HepG2 (cell line): ENCODE measurements at regions not wholly inside any gene's neighbourhood (a gene's known extent, or its start where the extent isn't known, plus 50 kb on each side); places are given as distances from the start of the nearest gene placed in this dataset.

Source experiments
- ATAC-seq: fragments of 200-7000 bp; cut with Tn5 transposase; 3 replicates; pipeline ENCODE4 v1.9.1; 2020; ENCODE audit warnings: mild to moderate bottlenecking, moderate library complexity
- BruUV-seq: library from RNA; stranded (reverse); fragments of 400-500 nt; replicated peaks from 2 replicates; lab custom pipeline; 2021; lab: Mats Ljungman, UMichigan
- CTCF ChIA-PET: fragments of 300-600 bp; formaldehyde crosslinking; extraction: SDS; loops from one replicate; lab custom pipeline; 2021; ENCODE audit warnings: low total read pairs, inconsistent platforms, low intra/inter-chr PET ratio; lab: Yijun Ruan, JAX
- POLR2A ChIA-PET: fragments of 350-600 bp; sonication (Branson Sonifier 250); formaldehyde crosslinking; loops from one replicate; lab custom pipeline; 2020; ENCODE audit warnings: antibody characterized with exemption, inconsistent platforms; lab: Yijun Ruan, JAX
- DNase-seq: peaks from one replicate; pipeline ENCODE4 v3.0.0-alpha.2; 2015; ENCODE audit warnings: low spot score
- FAIRE-seq: peaks from 3 replicates; lab custom pipeline; 2011; peaks lifted over from hg19 to GRCh38; lab: Jason Lieb, UNC
- H2AFZ ChIP-seq: one replicate; pipeline ENCODE4 v1.6.1; 2011; ENCODE audit warnings: low read length, inconsistent platforms
- H3K27ac ChIP-seq: fragments of 300-600 bp; 3 replicates; pipeline ENCODE4 v1.8.0; 2011; ENCODE audit warnings: mixed run types, mild to moderate bottlenecking, mixed read lengths, low read length, inconsistent platforms; ENCODE audit not compliant: insufficient read depth; ENCODE audit errors: extremely low read length
- H3K27me3 ChIP-seq, 2 experiments: fragments of 200-600 bp in 1 of 2; 2 replicates in 1 of 2; 3 replicates in 1 of 2; pipeline versions ENCODE4 v1.6.0 to v1.8.0; 2011; ENCODE audit warnings: low read length in 2 of 2, mild to moderate bottlenecking in 2 of 2, moderate library complexity in 2 of 2, inconsistent platforms in 1 of 2; ENCODE audit not compliant: insufficient read depth in 2 of 2, control insufficient read depth in 1 of 2
- H3K36me3 ChIP-seq, 2 experiments: fragments of 200-600 bp in 1 of 2; replicated peaks in 1 of 2; 2 replicates in 1 of 2; 3 replicates in 1 of 2; pipeline versions ENCODE4 v1.5.1 to v1.8.0; 2011; ENCODE audit warnings: low read length in 2 of 2, inconsistent platforms in 1 of 2; ENCODE audit not compliant: insufficient read depth in 2 of 2, control insufficient read depth in 1 of 2
- H3K4me1 ChIP-seq: 2 replicates; pipeline ENCODE4 v1.5.1; 2012; ENCODE audit warnings: low read length, inconsistent platforms; ENCODE audit not compliant: insufficient read depth
- H3K4me2 ChIP-seq: 2 replicates; pipeline ENCODE4 v1.6.0; 2011; ENCODE audit warnings: low read depth, low read length, inconsistent platforms
- H3K4me3 ChIP-seq, 3 experiments: fragments of 200-600 bp in 1 of 3; sonication (generic), shearing (Covaris generic) in 1 of 3; replicated peaks in 1 of 3; 2 replicates each; pipeline ENCODE4 v1.5.1; 2011 to 2016; ENCODE audit warnings: low read length in 3 of 3, inconsistent platforms in 2 of 3, low read depth in 2 of 3, mild to moderate bottlenecking in 2 of 3, control low read depth in 1 of 3, mixed read lengths in 1 of 3; ENCODE audit not compliant: insufficient read depth in 1 of 3
- H3K79me2 ChIP-seq: one replicate; pipeline ENCODE4 v1.6.1; 2011; ENCODE audit warnings: low read length, inconsistent platforms; ENCODE audit not compliant: insufficient read depth
- H3K9ac ChIP-seq: 2 replicates; pipeline ENCODE4 v1.6.0; 2011; ENCODE audit warnings: mild to moderate bottlenecking, low read depth, low read length, inconsistent platforms; ENCODE audit not compliant: insufficient read depth
- H3K9me3 ChIP-seq: 2 replicates; pipeline ENCODE4 v1.5.1; 2012; ENCODE audit warnings: mild to moderate bottlenecking, low read length
- H4K20me1 ChIP-seq: 2 replicates; pipeline ENCODE4 v1.6.0; 2011; ENCODE audit warnings: inconsistent platforms, mild to moderate bottlenecking, low read length, moderate library complexity; ENCODE audit not compliant: insufficient read depth
- ARID5B ChIP-seq: IDR thresholded peaks from 2 replicates; pipeline ENCODE4 v1.4.0; 2020; ENCODE audit warnings: mild to moderate bottlenecking, missing genetic modification reagents
- BCL6 ChIP-seq: IDR thresholded peaks from 2 replicates; pipeline ENCODE4 v1.6.1; 2016; ENCODE audit warnings: missing genetic modification reagents, missing compliant biosample characterization
- CHD4 ChIP-seq: fragments of 200-600 bp; sonication (generic); IDR thresholded peaks from 2 replicates; pipeline ENCODE4 v1.7.0; 2017; ENCODE audit warnings: mild to moderate bottlenecking, low read length, borderline replicate concordance
- EED ChIP-seq: sonication (generic); formaldehyde crosslinking; IDR thresholded peaks from 2 replicates; pipeline ENCODE4 v1.5.0; 2020; ENCODE audit warnings: mild to moderate bottlenecking, missing genetic modification reagents
- FIP1L1 ChIP-seq: fragments of 200-400 bp; formaldehyde crosslinking; IDR thresholded peaks from 2 replicates; pipeline ENCODE4 v1.6.1; 2018; ENCODE audit warnings: low read depth, mild to moderate bottlenecking, low read length, moderate library complexity, borderline replicate concordance; ENCODE audit not compliant: insufficient read depth
- LBX2 ChIP-seq: sonication (generic); formaldehyde crosslinking; IDR thresholded peaks from 2 replicates; pipeline ENCODE4 v1.5.0; 2020; ENCODE audit warnings: missing genetic modification reagents, mild to moderate bottlenecking, borderline replicate concordance
- ONECUT2 ChIP-seq: sonication (generic); formaldehyde crosslinking; IDR thresholded peaks from 2 replicates; pipeline ENCODE4 v1.4.0; 2020; ENCODE audit warnings: missing genetic modification reagents
- PRPF4 ChIP-seq: fragments of 200-400 bp; formaldehyde crosslinking; IDR thresholded peaks from 2 replicates; pipeline ENCODE4 v1.6.1; 2016; ENCODE audit warnings: low read length, low read depth; ENCODE audit not compliant: poor library complexity, severe bottlenecking
- SALL2 ChIP-seq: sonication (generic); formaldehyde crosslinking; IDR thresholded peaks from 2 replicates; pipeline ENCODE4 v1.8.1; 2023; ENCODE audit warnings: mild to moderate bottlenecking, missing genetic modification reagents, inconsistent platforms
- ZHX1 ChIP-seq: sonication (generic); formaldehyde crosslinking; IDR thresholded peaks from 2 replicates; pipeline ENCODE4 v1.8.1; 2022; ENCODE audit warnings: low read depth, mild to moderate bottlenecking, missing genetic modification reagents
- ZNF343 ChIP-seq: sonication (generic); formaldehyde crosslinking; IDR thresholded peaks from 2 replicates; pipeline ENCODE4 v1.4.0; 2020; ENCODE audit warnings: mild to moderate bottlenecking, missing genetic modification reagents
- ZNF451 ChIP-seq: sonication (generic); formaldehyde crosslinking; IDR thresholded peaks from 2 replicates; pipeline ENCODE4 v1.5.0; 2020; ENCODE audit warnings: mild to moderate bottlenecking, missing genetic modification reagents
- ZNF788 ChIP-seq: sonication (generic); formaldehyde crosslinking; IDR thresholded peaks from 2 replicates; pipeline ENCODE4 v1.5.0; 2020; ENCODE audit warnings: mild to moderate bottlenecking, missing genetic modification reagents, borderline replicate concordance
- WGBS: methylation state at CpG from one replicate; pipeline ENCODE4 v1.1.6; 2017; ENCODE audit warnings: low lambda C conversion rate; 5-methylcytosine and 5-hydroxymethylcytosine counted together
- in situ Hi-C: cut with HindIII; loops from 2 replicates; pipeline ENCODE4 v1.10.0; 2017; ENCODE audit warnings: low pct_unique_long_range_greater_than_20kb; ENCODE audit not compliant: extremely low pct_ligation_motif_present
- intact Hi-C: fragments of 100-400 bp; cut with micrococcal nuclease; formaldehyde crosslinking; loops from one replicate; pipeline ENCODE4 v1.10.0; 2022; ENCODE audit not compliant: unreplicated experiment

- no peak overlapping the region for H3K9ac ChIP-seq
- no peaks in the 10 kb centered on the region for H4K20me1 ChIP-seq
- H3K27me3 ChIP-seq, result no peaks in the 10 kb centered on the region; a peak in 1 of 5 replicates
- FAIRE-seq, result no peak
- CTCF ChIA-PET, result no interaction called here
- no peak for DNase-seq
- no peaks in the 10 kb centered on the region for H3K4me1 ChIP-seq
- H3K9me3 ChIP-seq, result no peaks in the 10 kb centered on the region
- H3K4me2 ChIP-seq, result no peak overlapping the region
- no peaks in the 10 kb centered on the region for H3K36me3 ChIP-seq
- H3K4me3 ChIP-seq, result no peak overlapping the region
- 1% methylated on average over 2 of the region's 2 CpGs for WGBS
- intact Hi-C loops (no loop called here), in situ Hi-C loops (no loop called here)
- POLR2A ChIA-PET, result no interaction called here
- no peak for ATAC-seq
- BruUV-seq, result no TSS peak
- no peak overlapping the region for H2AFZ ChIP-seq
- H3K27ac ChIP-seq, result no peak overlapping the region
- H3K79me2 ChIP-seq, result no peaks in the 10 kb centered on the region
- TF ChIP-seq PRPF4 (no peak), FIP1L1 (no peak), ZNF451 (CRISPR knock-in tag) (no peak), ZNF343 (CRISPR knock-in tag) (no peak), CHD4 (no peak), ARID5B (CRISPR knock-in tag) (no peak), ZHX1 (CRISPR knock-in tag) (no peak), EED (no peak), LBX2 (no peak), SALL2 (CRISPR knock-in tag) (no peak), BCL6 (CRISPR knock-in tag) (no peak), ONECUT2 (CRISPR knock-in tag) (no peak), ZNF788 (CRISPR knock-in tag) (no peak)
Observed at GRCh38 chr5:155919725-155920124, 407.2 kb upstream of the SGCD start.
